ENCODE measurements at regions not wholly inside any gene's neighbourhood (a gene's known extent, or its start where the extent isn't known, plus 50 kb on each side); places are given as distances from the start of the nearest gene placed in this dataset.

DNA sequence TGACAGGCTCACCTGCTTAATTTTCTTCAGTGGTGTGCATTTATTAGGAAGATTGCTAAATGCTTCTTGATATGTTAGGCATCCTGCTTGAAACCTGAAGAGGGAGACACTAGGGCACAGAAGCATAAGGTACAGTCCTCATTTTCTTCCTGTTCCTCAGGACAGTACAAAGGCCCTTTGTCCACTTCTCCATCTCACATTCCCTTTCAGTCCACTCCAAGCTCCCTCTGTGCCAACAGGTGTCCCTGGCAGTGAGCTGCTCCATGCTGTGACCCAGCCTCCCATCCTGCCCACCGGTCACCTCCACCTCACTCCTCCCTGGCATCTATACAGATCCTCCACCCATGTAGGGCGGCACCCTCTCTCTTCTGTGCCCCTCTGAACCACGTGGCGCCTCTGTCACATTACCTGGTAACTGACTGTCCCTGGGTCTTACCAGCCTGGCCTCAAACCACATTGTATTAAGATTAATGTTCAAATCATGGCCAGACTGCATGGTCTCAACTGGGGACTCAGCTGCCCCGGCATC, 162.8 kb downstream of the VAPA start:
- no peak overlapping the region for H2AFZ ChIP-seq (ENCODE audit: low read length)
- H3K27ac Mint-ChIP-seq = no peak overlapping the region

More for the DNA sequence above, 162.8 kb downstream of the VAPA start:
- Histone ChIP-seq H4K5ac (ENCODE audit: insufficient read length, low read depth, low read length) (no peak overlapping the region), H4K91ac (ENCODE audit: insufficient read length, low read depth, low read length) (no peak overlapping the region), H2BK15ac (ENCODE audit: low read depth, low read length) (no peak overlapping the region), H3K79me2 (ENCODE audit: insufficient read depth, low read length) (no peaks in the 10 kb centered on the region), H3K23ac (ENCODE audit: insufficient read length, low read depth, low read length) (no peak overlapping the region), H3K27me3 (ENCODE audit: insufficient read depth, low read length) (no peaks in the 10 kb centered on the region), H3K18ac (ENCODE audit: insufficient read length, low read depth, low read length) (no peak overlapping the region), H3K9me3 (ENCODE audit: control insufficient read depth, low read depth, low read length) (no peaks in the 10 kb centered on the region), H2BK5ac (ENCODE audit: insufficient read length, low read length) (no peak overlapping the region), H2BK20ac (ENCODE audit: low read depth, low read length, poor library complexity, severe bottlenecking) (no peak overlapping the region), H2BK12ac (ENCODE audit: insufficient read length, low read depth, low read length) (no peak overlapping the region), H3K79me1 (ENCODE audit: insufficient read depth, low read depth, low read length, poor library complexity, severe bottlenecking) (no peaks in the 10 kb centered on the region), H3K27ac (ENCODE audit: insufficient read length, low read depth, low read length) (no peak overlapping the region), H3K23me2 (ENCODE audit: insufficient read length, low read depth, low read length, poor library complexity, severe bottlenecking) (no peaks in the 10 kb centered on the region), H3K4ac (ENCODE audit: low read depth, low read length) (no peak overlapping the region), H4K8ac (replicated peaks; ENCODE audit: insufficient read length, low read depth, low read length) (no peak overlapping the region), H3K4me2 (ENCODE audit: insufficient read depth, insufficient read length, low read length) (no peak overlapping the region), H3K14ac (ENCODE audit: insufficient read depth, low read length) (no peak overlapping the region; the same call in 1 of the 2 replicates), H3K9ac (ENCODE audit: extremely low read depth, insufficient read length, low read length) (no peak overlapping the region), H3K56ac (ENCODE audit: insufficient read length, low read depth, low read length) (no peak overlapping the region), H3K4me1 (ENCODE audit: insufficient read depth, low read length) (no peaks in the 10 kb centered on the region), H3T11ph (ENCODE audit: low read length) (no peak overlapping the region), H2AK5ac (ENCODE audit: insufficient read length, low read length) (no peak overlapping the region), H2BK120ac (ENCODE audit: low read depth, low read length, poor library complexity, severe bottlenecking) (no peak overlapping the region), H4K20me1 (ENCODE audit: control insufficient read depth, insufficient read depth, insufficient read length) (no peaks in the 10 kb centered on the region)
- Mint-ChIP-seq H3K9me3 (peaks cover 0 to 7% of the 10 kb centered on the region in 2 experiments; a peak in 3 of 5 replicates), H3K36me3 (ENCODE audit: insufficient read depth in 1 of 3, low read depth in 3 of 3) (peaks cover 0 to 3% (median 0%) of the 10 kb centered on the region in 3 experiments; a peak in 3 of 7 replicates), H3K27me3 (ENCODE audit: low read depth) (peaks cover 1% of the 10 kb centered on the region; the same call in 1 of the 2 replicates), H3K4me1 (peaks cover 6 to 11% of the 10 kb centered on the region in 2 experiments; a peak in 3 of 4 replicates), H3K4me3 (no peak overlapping the region)
- DNase-seq = no peak
- no CpG with 5 or more reads among the region's 5 CpGs for WGBS (ENCODE audit: extremely low coverage, insufficient read length, low lambda C conversion rate)
- TF ChIP-seq, protein P1, sequence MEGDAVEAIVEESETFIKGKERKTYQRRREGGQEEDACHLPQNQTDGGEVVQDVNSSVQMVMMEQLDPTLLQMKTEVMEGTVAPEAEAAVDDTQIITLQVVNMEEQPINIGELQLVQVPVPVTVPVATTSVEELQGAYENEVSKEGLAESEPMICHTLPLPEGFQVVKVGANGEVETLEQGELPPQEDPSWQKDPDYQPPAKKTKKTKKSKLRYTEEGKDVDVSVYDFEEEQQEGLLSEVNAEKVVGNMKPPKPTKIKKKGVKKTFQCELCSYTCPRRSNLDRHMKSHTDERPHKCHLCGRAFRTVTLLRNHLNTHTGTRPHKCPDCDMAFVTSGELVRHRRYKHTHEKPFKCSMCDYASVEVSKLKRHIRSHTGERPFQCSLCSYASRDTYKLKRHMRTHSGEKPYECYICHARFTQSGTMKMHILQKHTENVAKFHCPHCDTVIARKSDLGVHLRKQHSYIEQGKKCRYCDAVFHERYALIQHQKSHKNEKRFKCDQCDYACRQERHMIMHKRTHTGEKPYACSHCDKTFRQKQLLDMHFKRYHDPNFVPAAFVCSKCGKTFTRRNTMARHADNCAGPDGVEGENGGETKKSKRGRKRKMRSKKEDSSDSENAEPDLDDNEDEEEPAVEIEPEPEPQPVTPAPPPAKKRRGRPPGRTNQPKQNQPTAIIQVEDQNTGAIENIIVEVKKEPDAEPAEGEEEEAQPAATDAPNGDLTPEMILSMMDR (conservative IDR thresholded peaks at IDR 0.05) = no peak

Data from H9 (cell line).